ENCODE measurements at regions not wholly inside any gene's neighbourhood (a gene's known extent, or its start where the extent isn't known, plus 50 kb on each side); places are given as distances from the start of the nearest gene placed in this dataset.
A peak's percentile ranks its signal among the peaks of the same experiment; 100 is the strongest.

DNA sequence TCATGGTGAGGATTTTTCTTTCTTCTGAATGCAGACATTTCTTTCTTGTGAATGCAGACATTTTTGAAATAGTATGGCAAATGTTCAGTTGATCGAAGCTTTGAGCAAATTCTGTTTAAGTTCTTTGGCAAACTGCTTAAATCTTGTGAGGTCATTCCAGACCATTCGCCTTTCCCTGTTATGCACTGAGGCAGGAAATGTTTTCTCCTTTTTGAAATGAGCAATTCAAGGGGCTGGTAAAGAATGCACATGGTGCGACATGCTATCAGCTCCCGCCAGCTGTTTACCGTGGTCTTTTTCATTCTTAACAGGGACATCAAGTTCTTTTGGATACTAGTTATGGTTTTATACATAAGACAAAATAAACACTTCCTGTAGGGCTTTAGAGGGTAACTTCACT lies 112.0 kb upstream of the CCN2 start:
- Histone ChIP-seq H3K4me3 (no peak overlapping the region), H3K9me3 (ENCODE audit: low read depth, low read length) (no peaks in the 10 kb centered on the region), H3K9ac (ENCODE audit: insufficient read length) (no peak overlapping the region), H3K27ac (no peak overlapping the region), H3K36me3 (ENCODE audit: insufficient read depth, low read length) (no peaks in the 10 kb centered on the region)
- no peak for TF ChIP-seq POLR2AphosphoS5 (IDR thresholded peaks at IDR 0.05; ENCODE audit: borderline replicate concordance, low read depth, low read length)
- no peak for TF ChIP-seq EZH2 (IDR thresholded peaks at IDR 0.05)
- TF ChIP-seq FOXP2 (optimal IDR thresholded peaks at IDR 0.05; ENCODE audit: control extremely low read depth, extremely low read length, insufficient read depth): no peak
- DNase-seq (ENCODE audit: low read depth, low spot score): no peak

DNA sequence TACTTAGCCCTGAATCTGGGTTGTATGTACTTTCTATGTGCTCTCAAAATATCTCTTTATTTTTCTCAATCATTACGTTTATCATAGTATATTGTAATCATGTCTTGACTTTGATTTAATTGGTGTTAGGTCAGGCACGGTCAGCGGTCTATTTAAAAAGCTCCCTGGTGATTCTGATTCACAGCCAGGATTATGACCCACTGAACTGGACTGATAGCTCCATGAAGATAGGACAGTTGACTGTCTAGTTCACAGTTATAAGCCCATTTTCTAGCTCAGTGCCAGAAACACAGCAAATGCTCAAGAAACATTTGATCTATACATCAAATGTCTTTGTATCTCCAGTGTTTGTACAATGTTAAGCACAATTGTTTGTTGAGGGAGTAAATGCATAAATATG lies 111.5 kb upstream of the CCN2 start:
- no peak for DNase-seq (ENCODE audit: low read depth, low spot score)
- no peak overlapping the region for H3K4me3 ChIP-seq
- H3K9ac ChIP-seq (ENCODE audit: insufficient read length): no peak overlapping the region
- H3K27ac ChIP-seq: no peak overlapping the region
- H3K36me3 ChIP-seq (ENCODE audit: insufficient read depth, low read length): no peaks in the 10 kb centered on the region
- no peaks in the 10 kb centered on the region for H3K9me3 ChIP-seq (ENCODE audit: low read depth, low read length)
- TF ChIP-seq FOXP2 (optimal IDR thresholded peaks at IDR 0.05; ENCODE audit: control extremely low read depth, extremely low read length, insufficient read depth) (no peak), EZH2 (IDR thresholded peaks at IDR 0.05) (no peak), POLR2AphosphoS5 (IDR thresholded peaks at IDR 0.05; ENCODE audit: borderline replicate concordance, low read depth, low read length) (no peak)

DNA sequence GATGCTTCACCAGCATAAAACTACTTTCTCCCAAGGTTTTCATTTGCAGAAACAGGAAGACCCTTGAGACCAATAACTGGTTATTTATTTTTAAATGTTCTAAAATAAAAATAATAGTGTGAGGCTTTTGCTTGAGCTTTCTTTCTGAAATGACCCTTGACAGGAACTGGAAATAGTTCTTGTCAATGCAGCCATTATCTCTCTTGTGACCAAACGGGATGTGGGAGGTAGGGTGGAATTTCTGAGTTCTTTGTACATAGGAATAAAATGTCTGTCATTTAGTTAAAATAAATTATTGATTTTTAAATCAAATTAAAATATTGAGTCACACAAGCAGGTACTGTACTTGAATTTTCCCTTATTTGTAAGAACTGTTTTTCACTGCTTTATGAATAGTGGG lies 110.2 kb upstream of the CCN2 start:
- Histone ChIP-seq H3K36me3 (ENCODE audit: insufficient read depth, low read length) (no peaks in the 10 kb centered on the region), H3K4me3 (no peak overlapping the region), H3K9ac (ENCODE audit: insufficient read length) (no peak overlapping the region), H3K9me3 (ENCODE audit: low read depth, low read length) (no peaks in the 10 kb centered on the region), H3K27ac (no peak overlapping the region)
- TF ChIP-seq EZH2 (IDR thresholded peaks at IDR 0.05) (no peak), POLR2AphosphoS5 (IDR thresholded peaks at IDR 0.05; ENCODE audit: borderline replicate concordance, low read depth, low read length) (no peak)
- DNase-seq (ENCODE audit: low read depth, low spot score): no peak

DNA sequence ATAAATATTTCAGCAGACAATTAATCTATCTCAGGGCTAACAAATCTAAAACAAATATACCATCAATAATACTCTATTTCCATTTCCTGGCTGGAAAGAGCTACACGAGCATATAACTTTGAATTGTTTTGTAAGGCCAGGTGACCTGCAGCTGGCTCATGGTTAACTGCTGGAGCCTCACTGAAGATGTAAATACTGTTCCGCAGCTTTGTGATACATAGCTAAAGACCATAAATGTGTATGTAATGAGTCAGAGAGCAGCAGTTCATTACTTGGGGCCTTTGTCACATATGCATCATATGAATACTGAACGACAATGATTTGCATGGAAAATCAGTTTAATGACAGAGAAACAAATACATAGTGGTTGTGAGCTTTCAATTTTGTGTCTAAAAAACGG lies 109.4 kb upstream of the CCN2 start:
- DNase-seq (ENCODE audit: low read depth, low spot score): no peak

DNA sequence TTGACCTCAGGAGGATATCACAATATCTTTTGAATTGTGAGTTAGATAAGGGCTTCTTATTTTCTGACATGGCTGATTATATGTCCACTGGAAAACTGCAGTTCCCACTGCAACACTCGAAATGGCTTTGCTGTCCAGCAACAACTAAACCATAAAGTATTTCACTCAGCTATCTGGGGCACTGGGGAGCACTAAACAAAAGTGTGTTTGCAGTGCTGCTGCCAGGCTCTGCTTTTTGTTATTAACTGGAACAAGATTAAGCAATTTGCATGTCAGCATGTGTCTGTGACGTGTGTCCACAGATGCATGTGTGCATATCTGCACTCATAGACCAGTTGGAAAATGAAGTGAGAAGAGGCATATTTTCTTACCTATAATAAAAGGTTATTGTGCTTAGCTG lies 107.8 kb upstream of the CCN2 start:
- TF ChIP-seq POLR2AphosphoS5 (IDR thresholded peaks at IDR 0.05; ENCODE audit: borderline replicate concordance, low read depth, low read length) (no peak), FOXP2 (optimal IDR thresholded peaks at IDR 0.05; ENCODE audit: control extremely low read depth, extremely low read length, insufficient read depth) (no peak), EZH2 (IDR thresholded peaks at IDR 0.05) (no peak)
- no peak for DNase-seq (ENCODE audit: low read depth, low spot score)
- Histone ChIP-seq H3K4me3 (no peak overlapping the region), H3K9ac (ENCODE audit: insufficient read length) (no peak overlapping the region), H3K27ac (no peak overlapping the region), H3K36me3 (ENCODE audit: insufficient read depth, low read length) (no peaks in the 10 kb centered on the region), H3K9me3 (ENCODE audit: low read depth, low read length) (no peaks in the 10 kb centered on the region)

More for the DNA sequence above, 109.4 kb upstream of the CCN2 start:
- no peaks in the 10 kb centered on the region for H3K9me3 ChIP-seq (ENCODE audit: low read depth, low read length)
- H3K36me3 ChIP-seq (ENCODE audit: insufficient read depth, low read length): no peaks in the 10 kb centered on the region
- H3K4me3 ChIP-seq: no peak overlapping the region
- no peak overlapping the region for H3K9ac ChIP-seq (ENCODE audit: insufficient read length)
- no peak overlapping the region for H3K27ac ChIP-seq
- no peak for TF ChIP-seq POLR2AphosphoS5 (IDR thresholded peaks at IDR 0.05; ENCODE audit: borderline replicate concordance, low read depth, low read length)
- TF ChIP-seq FOXP2 (optimal IDR thresholded peaks at IDR 0.05; ENCODE audit: control extremely low read depth, extremely low read length, insufficient read depth): no peak
- TF ChIP-seq EZH2 (IDR thresholded peaks at IDR 0.05): no peak

DNA sequence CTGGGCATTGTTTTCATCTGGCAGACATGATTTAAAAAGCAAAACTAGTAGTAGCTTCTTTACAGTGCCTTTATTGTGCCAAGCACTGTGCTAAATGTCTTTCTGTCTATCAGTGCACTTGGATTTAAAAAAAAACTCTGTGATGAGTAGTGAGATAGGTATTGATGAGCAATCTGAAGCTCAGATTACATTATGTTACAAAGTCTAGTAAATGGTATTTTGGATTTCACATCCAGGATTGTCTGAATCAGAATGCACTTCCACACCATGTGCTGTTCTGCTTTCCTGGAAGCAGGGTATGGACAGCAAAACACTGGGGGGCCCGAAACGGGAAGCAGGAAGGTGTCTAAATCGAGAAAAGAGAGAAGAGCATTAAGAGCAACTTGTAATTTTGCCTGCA lies 103.4 kb upstream of the CCN2 start:
- H3K9me3 ChIP-seq (ENCODE audit: low read depth, low read length): no peaks in the 10 kb centered on the region
- no peak overlapping the region for H3K9ac ChIP-seq (ENCODE audit: insufficient read length)
- TF ChIP-seq EZH2 (IDR thresholded peaks at IDR 0.05) (no peak), POLR2AphosphoS5 (IDR thresholded peaks at IDR 0.05; ENCODE audit: borderline replicate concordance, low read depth, low read length) (no peak), FOXP2 (optimal IDR thresholded peaks at IDR 0.05; ENCODE audit: control extremely low read depth, extremely low read length, insufficient read depth) (no peak)
- no peak overlapping the region for H3K4me3 ChIP-seq
- H3K27ac ChIP-seq: no peak overlapping the region
- H3K36me3 ChIP-seq (ENCODE audit: insufficient read depth, low read length): no peaks in the 10 kb centered on the region
- DNase-seq (ENCODE audit: low read depth, low spot score): no peak

DNA sequence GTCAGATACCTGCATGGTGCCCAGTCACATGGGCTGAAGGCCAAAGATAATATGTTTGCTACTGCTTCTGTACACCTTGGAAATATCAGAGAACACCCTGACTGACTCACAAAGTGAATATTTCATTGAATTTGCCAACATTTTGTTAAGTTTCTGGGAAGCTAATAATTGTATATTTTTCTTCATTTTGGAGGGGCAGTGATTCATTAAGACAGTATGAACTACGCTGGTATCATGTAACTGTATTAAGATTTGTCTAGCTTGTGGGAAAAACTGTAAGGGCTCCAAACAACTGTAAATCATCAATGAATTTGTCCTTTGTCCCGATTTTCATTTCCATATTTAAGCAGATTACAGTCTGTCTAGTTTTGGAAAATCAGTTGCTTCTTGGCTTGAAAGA lies 102.3 kb upstream of the CCN2 start:
- Histone ChIP-seq H3K4me3 (no peak overlapping the region), H3K36me3 (ENCODE audit: insufficient read depth, low read length) (no peaks in the 10 kb centered on the region), H3K9ac (ENCODE audit: insufficient read length) (no peak overlapping the region), H3K9me3 (ENCODE audit: low read depth, low read length) (no peaks in the 10 kb centered on the region), H3K27ac (no peak overlapping the region)
- no peak for DNase-seq (ENCODE audit: low read depth, low spot score)
- TF ChIP-seq POLR2AphosphoS5 (IDR thresholded peaks at IDR 0.05; ENCODE audit: borderline replicate concordance, low read depth, low read length) (no peak), FOXP2 (optimal IDR thresholded peaks at IDR 0.05; ENCODE audit: control extremely low read depth, extremely low read length, insufficient read depth) (no peak), EZH2 (IDR thresholded peaks at IDR 0.05) (no peak)

DNA sequence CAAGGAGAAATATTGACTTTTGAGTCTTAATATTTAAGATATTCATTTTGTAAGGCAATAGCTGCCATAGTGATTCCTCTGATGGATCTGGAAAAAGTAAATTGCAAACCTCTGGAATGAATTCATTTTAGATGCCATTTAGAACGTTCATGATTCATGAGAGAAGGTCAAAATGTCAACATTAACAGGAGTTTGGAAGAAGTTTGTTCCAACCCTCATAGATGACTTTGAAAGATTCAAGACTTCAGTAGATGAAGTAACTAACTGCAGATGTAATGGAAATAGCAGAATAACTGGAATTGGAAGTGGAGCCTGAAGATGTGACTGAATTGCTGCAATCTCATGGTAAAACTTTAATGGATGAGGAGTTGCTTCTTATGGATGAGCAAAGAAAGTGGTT lies 100.9 kb upstream of the CCN2 start:
- H3K4me3 ChIP-seq: no peak overlapping the region
- H3K9me3 ChIP-seq (ENCODE audit: low read depth, low read length): no peaks in the 10 kb centered on the region
- no peak overlapping the region for H3K9ac ChIP-seq (ENCODE audit: insufficient read length)
- H3K27ac ChIP-seq: no peak overlapping the region
- H3K36me3 ChIP-seq (ENCODE audit: insufficient read depth, low read length): no peaks in the 10 kb centered on the region
- no peak for TF ChIP-seq EZH2 (IDR thresholded peaks at IDR 0.05)
- TF ChIP-seq FOXP2 (optimal IDR thresholded peaks at IDR 0.05; ENCODE audit: control extremely low read depth, extremely low read length, insufficient read depth): no peak
- no peak for TF ChIP-seq POLR2AphosphoS5 (IDR thresholded peaks at IDR 0.05; ENCODE audit: borderline replicate concordance, low read depth, low read length)
- no peak for DNase-seq (ENCODE audit: low read depth, low spot score)

DNA sequence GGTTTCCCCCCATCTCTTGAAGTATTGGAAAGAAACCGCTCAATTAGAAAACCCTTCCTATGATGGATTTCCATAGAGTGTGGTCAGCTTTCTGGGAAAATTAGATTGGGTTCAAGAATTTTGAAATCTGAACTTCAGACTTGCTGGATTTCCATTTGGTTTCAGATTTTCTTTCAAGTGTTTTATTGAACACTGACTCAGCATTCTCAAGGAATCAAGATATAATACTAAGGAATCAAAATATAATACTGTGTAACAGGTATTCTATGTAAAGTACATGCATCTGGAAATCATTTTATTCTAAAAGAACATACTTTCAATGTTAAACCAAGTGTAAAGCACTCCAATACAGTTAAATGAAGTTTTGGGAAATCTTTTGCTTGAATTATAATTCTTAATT lies 94.7 kb upstream of the CCN2 start:
- no peak for DNase-seq (ENCODE audit: low read depth, low spot score)
- Histone ChIP-seq H3K36me3 (ENCODE audit: insufficient read depth, low read length) (no peaks in the 10 kb centered on the region), H3K4me3 (no peak overlapping the region), H3K27ac (peak overlapping the region; percentile 90; the same call in 1 of the 2 replicates), H3K9me3 (ENCODE audit: low read depth, low read length) (no peaks in the 10 kb centered on the region), H3K9ac (ENCODE audit: insufficient read length) (no peak overlapping the region)
- TF ChIP-seq EZH2 (IDR thresholded peaks at IDR 0.05) (no peak), FOXP2 (optimal IDR thresholded peaks at IDR 0.05; ENCODE audit: control extremely low read depth, extremely low read length, insufficient read depth) (no peak), POLR2AphosphoS5 (IDR thresholded peaks at IDR 0.05; ENCODE audit: borderline replicate concordance, low read depth, low read length) (no peak)
